ENCODE measurements at regions not wholly inside any gene's neighbourhood (a gene's known extent, or its start where the extent isn't known, plus 50 kb on each side); places are given as distances from the start of the nearest gene placed in this dataset.
"Not testable (repeated sequence)": the region's sequence is repeated elsewhere in the genome, so short reads cannot be mapped to it uniquely, and the experiment has no call there.

DNA sequence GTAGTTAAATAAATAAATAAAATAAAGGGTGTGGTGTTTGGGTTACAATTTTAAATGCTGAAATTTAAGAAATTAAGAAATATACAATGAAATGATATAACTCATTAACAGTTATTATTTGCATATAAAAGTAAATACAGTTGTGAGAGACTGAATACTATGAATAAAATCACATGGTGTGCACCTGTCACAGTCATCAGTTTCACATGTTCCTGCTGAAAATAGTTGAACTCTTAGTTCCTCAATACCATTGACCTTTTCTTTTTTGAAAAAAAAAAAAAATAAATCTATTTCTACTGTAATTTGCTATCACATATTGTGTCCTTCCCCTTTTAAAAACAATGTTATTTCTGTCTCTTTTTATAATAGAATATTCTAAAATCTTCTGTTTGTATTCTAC, 130.9 kb upstream of the CHD1 start:
- no peak for DNase-seq (ENCODE audit: low read depth)

DNA sequence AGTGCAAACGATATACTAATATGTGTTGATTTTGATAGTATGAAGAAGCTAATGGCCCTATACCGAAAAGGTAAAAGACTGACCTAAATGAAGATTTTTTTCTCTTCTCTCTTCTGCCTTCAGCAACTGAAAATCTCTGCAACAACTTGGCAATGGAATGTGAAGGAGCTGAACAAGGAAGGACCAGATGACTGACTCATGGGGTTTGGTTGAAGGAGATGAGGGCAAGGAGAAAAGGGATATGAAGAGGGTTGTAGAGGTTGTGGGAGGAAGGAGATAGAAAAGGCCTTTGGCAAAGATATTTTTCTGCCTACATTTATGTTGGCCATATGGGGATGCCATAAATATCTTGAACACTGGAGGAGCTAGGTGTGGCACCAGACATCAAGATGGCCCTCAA, 129.7 kb upstream of the CHD1 start:
- no peak for DNase-seq (ENCODE audit: low read depth)

DNA sequence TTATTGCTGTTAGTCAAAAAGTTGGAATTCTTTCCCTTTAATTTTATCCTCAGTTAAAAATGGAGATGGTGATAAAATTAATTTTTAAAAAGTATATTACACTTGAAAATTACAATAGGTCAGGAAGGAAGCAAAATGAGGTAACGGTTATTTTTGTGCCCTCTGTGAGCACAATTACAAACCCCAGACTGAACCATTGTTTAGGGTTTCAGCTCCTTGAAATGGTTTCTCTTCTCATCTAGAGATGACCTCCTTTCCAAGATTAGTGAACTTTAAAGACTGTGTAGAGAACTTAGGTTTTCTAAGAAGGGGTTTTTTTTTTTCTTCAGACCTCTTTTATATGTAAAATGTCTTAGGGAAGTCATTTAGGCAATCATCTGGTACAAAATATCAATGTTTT, 126.2 kb upstream of the CHD1 start:
- DNase-seq (ENCODE audit: low read depth), result no peak

DNA sequence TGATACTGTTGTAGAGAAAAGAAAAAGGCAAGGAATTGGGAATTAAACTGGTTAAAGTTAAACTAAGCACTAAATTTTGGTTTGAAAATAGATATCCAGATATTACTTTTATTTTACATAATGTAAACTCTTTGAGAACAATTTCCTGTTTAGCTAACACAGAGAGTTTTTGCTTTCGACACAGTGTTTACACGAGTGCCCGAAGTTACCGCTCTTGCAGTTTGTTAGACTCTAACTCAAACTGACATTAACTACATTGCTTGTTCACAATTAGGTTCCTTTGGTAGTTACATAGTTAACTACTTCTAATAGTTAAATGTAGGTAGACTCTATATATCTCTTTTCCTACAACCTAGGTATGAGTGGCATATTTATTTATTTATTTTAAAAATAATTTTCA, 117.1 kb upstream of the CHD1 start:
- no peak for DNase-seq (ENCODE audit: low read depth)

- not testable (repeated sequence) for DNase-seq (ENCODE audit: low read depth)
Observed at GRCh38 chr5:99043257-99043656, 114.5 kb upstream of the CHD1 start.

DNA sequence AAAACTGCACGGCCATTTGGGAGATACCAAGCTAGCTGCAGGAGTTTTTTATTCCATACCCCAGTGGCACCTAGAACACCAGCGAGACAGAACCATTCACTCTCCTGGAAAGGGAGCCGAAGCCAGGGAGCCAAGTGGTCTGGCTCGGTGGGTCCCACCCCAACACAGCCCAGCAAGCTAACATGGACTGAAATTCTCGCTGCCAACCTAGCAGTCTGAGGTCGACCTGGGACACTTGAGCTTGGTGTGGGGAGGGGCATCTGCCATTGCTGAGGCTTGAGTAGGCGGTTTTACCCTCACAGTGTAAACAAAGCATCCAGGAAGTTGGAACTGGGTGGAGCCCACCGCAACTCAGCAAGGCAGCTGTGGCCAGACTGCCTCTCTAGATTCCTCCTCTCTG, 108.9 kb upstream of the CHD1 start:
- no peak for DNase-seq (ENCODE audit: low read depth)

- DNase-seq (ENCODE audit: low read depth), result no peak
Observed at GRCh38 chr5:99035942-99036341, 107.1 kb upstream of the CHD1 start.

- DNase-seq (ENCODE audit: low read depth), result no peak
Observed at GRCh38 chr5:99034336-99034735, 105.5 kb upstream of the CHD1 start.

DNA sequence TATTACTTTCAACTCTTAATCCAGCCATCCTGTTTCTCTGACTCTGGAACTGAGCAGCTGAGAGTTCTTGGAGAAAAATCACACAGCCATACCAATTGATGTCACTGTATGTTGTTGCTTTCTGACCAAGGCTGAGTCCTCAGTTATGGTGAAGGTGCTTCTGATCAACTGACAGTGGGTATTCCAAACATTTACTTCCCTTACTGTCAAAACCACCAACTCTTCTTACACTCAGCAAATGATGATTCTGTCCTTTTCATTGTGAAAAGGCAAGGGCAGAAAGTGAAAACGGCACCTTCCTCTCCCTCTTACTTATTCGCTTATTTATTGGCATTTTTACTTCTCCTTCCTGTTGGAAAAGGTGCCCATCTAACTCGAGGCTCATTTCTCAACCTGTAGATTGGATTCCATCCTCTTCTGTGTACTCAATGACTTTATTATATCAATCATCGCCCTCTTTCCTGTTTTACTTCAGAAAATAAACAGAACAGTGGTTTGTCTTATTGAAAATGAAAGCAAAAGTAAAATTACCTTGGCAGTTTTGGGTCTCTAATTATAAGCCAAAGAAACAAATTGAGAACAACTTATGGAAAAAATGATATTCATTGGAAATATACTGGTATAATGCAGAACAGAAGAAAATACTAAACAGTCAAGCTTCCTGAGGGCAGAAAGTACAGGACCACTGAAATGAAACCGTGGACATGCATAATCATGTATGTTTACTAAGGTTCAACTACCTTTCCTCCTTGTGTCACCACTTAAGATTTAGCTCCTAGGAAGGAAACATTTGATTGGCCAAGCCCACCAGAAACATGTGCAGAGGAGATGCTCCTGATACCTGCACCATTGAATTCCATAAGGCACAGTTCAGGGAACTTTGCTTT, 104.5 kb upstream of the CHD1 start:
- DNase-seq (ENCODE audit: low read depth), result no peak

DNA sequence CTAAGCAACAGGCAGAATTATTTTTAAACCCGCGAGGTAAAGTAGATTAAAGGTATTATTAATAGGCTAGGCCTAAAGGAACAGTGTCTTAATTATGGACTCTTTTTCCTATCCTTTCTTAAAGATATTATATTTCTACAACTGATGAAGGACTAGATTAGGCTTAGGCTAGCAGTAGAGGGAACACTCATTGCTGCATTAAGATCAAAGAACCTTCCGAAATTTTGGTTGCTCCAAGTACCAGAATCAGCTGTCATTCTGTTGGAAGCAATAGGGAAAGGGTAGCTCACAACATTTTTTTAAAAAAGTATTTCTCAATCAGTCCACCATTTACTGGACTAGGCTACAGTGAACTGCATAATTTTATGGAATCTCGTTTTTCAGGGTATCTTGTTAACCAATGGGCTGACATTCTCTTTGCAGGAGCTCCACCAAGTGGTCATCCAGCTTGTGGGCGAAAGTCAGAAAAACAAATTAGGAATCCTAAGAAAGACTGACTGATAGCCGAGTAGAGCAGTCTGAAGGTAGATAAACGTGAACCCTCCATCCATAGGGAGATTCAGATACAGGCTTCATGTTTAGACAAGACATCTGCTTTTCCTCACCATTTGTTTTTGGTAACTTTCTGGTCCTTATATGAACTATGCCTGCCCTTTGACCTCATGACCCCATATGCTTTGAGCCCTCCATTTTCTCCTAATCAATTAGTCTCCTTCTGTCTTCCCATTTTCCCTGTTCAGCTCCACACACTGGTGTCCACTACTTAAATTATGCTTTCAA, 103.6 kb upstream of the CHD1 start:
- peak; percentile 46 for DNase-seq (ENCODE audit: low read depth)

- DNase-seq (ENCODE audit: low read depth), result no peak
Observed at GRCh38 chr5:99030906-99031440, 102.2 kb upstream of the CHD1 start.

GRCh38 chr5:99029172-99029571, 100.4 kb upstream of the CHD1 start:
- DNase-seq (ENCODE audit: low read depth), result no peak

- not testable (repeated sequence) for DNase-seq (ENCODE audit: low read depth)
Observed at GRCh38 chr5:99028170-99028569, 99.4 kb upstream of the CHD1 start.

GRCh38 chr5:99025298-99026045, 96.7 kb upstream of the CHD1 start:
- no peak for DNase-seq (ENCODE audit: low read depth)

DNA sequence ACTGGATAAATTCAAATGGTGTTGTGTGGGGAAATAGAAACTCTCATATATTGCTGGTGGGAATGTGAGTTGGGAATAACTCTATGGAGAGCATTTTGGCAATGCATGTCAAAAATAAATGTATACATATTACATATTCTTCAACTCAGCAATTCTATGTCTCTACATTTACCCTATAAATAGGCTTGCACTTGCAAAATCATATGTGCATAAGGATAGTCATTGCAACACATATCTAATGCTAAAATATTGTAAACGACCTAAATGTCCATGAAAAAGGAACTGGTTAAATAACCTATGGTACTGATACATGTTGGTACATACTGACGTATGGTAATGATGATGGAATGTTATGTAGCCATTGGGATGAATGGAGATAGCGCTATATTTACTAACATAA, 94.5 kb upstream of the CHD1 start:
- DNase-seq (ENCODE audit: low read depth), result no peak

DNA sequence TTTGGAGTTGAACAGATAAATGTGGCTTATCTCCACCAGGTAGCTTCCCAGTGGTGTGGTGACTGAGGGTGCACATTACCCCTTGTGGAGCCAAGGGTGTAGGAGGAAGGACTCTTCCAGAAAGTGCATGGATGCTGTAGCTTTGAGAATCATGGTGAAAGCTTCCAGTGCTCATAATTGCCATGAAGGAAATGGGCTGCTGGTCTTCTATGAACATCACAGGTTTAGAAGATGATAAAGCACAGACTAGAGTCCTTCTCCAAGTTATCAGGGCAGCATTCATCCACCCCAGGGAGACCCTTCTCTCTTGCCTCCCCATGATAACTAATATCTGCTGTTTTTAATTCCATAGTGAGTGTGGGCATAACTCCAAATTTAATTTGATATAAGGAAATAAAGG, 93.4 kb upstream of the CHD1 start:
- no peak for DNase-seq (ENCODE audit: low read depth)

DNA sequence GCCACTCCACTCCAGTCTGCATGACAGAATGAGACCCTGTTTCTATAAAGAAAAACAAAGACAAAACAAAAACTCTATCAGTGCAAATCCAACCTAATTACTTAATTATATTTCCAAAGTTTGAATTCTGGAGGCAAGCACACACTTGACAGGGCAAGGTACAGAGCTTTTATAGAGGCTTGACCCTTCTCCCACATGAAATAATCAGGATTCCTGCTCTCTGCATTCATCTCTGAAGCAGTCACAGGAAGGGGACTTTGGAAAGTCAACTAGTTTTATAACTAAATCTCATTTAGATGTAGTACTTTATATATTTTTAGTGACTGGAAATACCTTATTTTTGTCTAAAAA, 91.9 kb upstream of the CHD1 start:
- DNase-seq (ENCODE audit: low read depth), result no peak

DNA sequence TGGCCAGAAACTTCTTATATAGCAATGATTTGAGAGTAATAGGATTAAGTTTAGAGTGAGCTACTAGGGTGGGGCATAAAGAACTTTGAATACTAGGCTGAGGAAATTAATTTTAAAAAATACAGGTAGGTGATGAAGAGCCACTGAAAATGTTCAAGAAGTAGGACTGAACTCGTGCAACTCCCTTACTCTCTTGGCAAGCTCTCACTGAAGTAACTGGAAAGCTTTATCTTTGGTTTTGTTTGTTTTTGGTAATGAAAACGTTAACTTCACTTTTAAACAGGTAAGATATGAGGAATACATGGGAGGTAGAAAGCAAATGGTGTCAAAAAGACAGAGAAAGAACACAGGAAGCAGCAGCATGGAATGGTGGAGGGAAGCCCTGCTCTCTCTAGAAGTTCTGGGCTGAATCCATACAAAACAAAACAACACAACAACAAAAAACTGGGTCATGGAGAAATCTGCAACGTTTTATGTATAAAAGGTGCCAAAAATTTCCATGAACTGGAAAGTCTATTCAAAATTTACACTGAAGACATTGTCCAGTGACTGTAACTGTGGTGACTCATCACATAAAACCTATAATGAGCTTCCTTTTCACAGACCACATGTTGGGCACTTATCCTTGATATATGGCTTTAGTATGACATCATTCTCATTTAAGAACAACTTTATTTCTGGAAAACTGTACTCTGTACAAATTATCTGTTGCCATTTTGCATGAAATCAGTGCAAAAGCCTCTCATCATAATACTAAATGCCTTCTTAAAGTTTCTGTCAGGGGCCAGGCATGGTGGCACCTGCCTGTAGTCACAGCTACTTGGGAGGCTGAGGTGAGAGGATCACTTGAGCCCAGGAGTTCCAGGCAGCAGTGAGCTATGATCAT, 91.2 kb upstream of the CHD1 start:
- DNase-seq (ENCODE audit: low read depth), result peak; percentile 95

- peak; percentile 40 for DNase-seq (ENCODE audit: low read depth)
Observed at GRCh38 chr5:99019254-99019653, 90.4 kb upstream of the CHD1 start.

- DNase-seq (ENCODE audit: low read depth), result no peak
Observed at GRCh38 chr5:99010294-99010693, 81.5 kb upstream of the CHD1 start.

DNA sequence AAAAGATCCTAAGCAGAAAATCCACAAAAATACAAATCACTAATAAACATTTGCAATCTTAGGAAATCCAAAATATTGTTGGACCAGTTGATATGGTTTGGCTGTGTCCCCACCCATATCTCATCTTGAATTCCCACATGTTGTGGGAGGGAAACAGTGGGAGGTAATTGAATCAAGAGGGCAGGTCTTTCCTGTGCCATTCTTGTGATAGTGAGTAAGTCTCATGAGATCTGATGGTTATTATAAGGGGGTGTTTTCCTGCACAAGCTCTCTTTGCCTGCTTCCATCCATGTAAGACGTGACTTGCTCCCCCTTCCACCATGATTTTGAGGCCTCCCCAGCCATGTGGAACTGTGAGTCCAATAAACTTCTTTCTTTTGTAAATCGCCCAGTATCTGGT, 79.2 kb upstream of the CHD1 start:
- DNase-seq (ENCODE audit: low read depth), result not testable (repeated sequence)
